Cardiac fibroblast (primary cell): ENCODE measurements at regions not wholly inside any gene's neighbourhood (a gene's known extent, or its start where the extent isn't known, plus 50 kb on each side); places are given as distances from the start of the nearest gene placed in this dataset.

Source experiments
- DNase-seq, 2 donors: peaks; one replicate each; pipeline versions ENCODE4 v3.0.0 to v3.0.0-alpha.2; 2010; ENCODE audit warnings: low read depth in 2 of 2
- H3K4me3 ChIP-seq, 2 donors: replicated peaks in 1 of 2; 1 replicate in 1 of 2; 2 replicates in 1 of 2; pipeline ENCODE4 v1.5.1; 2011; ENCODE audit warnings: low read depth in 2 of 2, low read length in 2 of 2, mild to moderate bottlenecking in 2 of 2, moderate library complexity in 1 of 2
- CTCF ChIP-seq: IDR thresholded peaks from one replicate; pipeline ENCODE4 v1.5.1; 2011; ENCODE audit warnings: low read depth, mild to moderate bottlenecking, low read length, inconsistent platforms

- TF ChIP-seq CTCF = no peak
- no peak overlapping the region for H3K4me3 ChIP-seq
- DNase-seq = no peak
These were observed 236.7 kb downstream of the TMX3 start for GRCh38 chr18:68478246-68478645.

- no peak overlapping the region for H3K4me3 ChIP-seq
- TF ChIP-seq CTCF = no peak
- DNase-seq = no peak
These were observed 239.0 kb downstream of the TMX3 start for GRCh38 chr18:68475883-68476282.

- TF ChIP-seq CTCF = no peak
- DNase-seq = no peak
- H3K4me3 ChIP-seq = no peak overlapping the region
These were observed 242.1 kb downstream of the TMX3 start for GRCh38 chr18:68472701-68473295.

GRCh38 chr18:68469049-68469625 is 245.8 kb downstream of the TMX3 start:
- H3K4me3 ChIP-seq = no peak overlapping the region
- no peak for DNase-seq
- no peak for TF ChIP-seq CTCF

GRCh38 chr18:68467957-68468356 is 247.0 kb downstream of the TMX3 start:
- no peak for TF ChIP-seq CTCF
- H3K4me3 ChIP-seq = no peak overlapping the region
- DNase-seq = no peak

- no peak for TF ChIP-seq CTCF
- no peak overlapping the region for H3K4me3 ChIP-seq
- DNase-seq = no peak
These were observed 247.6 kb downstream of the TMX3 start for GRCh38 chr18:68467329-68467728.

- DNase-seq = no peak
- H3K4me3 ChIP-seq = no peak overlapping the region
- no peak for TF ChIP-seq CTCF
These were observed 248.2 kb downstream of the TMX3 start for GRCh38 chr18:68466672-68467071.
